ENCODE measurements at regions not wholly inside any gene's neighbourhood (a gene's known extent, or its start where the extent isn't known, plus 50 kb on each side); places are given as distances from the start of the nearest gene placed in this dataset.

DNA sequence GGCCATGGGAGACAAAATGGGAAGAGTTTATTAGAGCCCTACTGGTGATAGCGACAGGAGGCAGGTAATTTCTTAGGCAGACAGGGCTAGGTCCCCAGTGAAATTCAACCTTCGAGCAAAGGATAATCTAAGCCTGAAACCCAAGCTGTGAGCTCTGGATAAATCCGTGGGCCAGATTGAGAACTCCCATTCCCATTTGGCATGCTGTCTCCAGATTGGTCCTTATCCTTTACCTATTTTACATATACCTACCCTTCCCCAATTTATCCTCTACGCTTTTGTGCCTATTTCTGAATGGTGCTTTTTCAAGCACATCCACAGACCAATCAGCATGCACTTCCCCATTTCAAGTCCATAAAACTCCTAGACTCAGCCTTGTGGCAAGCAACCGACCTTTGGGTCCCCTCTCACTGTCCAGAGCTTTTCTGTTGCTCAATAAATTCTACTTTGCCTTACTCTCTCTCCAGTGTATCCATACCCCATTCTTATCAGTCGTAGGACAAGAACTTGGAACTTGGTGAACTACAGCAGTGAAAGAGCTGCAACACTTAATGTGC is 268.0 kb downstream of the MYCN start:
- TF ChIP-seq TAF1 (IDR thresholded peaks at IDR 0.05; ENCODE audit: borderline replicate concordance, insufficient read depth, low read length) = no peak

DNA sequence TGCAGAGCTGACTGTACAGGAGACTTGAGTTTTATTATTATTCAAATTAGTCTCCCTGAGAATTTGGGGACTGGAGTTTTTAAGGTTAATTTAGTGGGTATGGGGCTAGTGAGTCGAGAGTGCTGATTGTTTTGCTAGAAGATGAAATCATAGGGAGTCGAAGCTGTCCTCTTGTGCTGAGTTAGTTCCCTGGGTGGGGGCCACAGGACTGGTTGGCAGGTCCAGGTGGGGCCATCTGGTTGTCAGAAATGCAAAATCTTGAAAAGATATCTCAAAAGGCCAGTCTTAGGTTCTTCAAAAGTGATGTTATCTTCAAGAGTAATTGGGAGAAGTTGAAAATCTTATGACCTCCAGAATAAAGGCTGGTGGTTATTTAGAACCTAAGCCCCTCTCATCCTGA is 267.3 kb downstream of the MYCN start:
- TF ChIP-seq, protein P1, sequence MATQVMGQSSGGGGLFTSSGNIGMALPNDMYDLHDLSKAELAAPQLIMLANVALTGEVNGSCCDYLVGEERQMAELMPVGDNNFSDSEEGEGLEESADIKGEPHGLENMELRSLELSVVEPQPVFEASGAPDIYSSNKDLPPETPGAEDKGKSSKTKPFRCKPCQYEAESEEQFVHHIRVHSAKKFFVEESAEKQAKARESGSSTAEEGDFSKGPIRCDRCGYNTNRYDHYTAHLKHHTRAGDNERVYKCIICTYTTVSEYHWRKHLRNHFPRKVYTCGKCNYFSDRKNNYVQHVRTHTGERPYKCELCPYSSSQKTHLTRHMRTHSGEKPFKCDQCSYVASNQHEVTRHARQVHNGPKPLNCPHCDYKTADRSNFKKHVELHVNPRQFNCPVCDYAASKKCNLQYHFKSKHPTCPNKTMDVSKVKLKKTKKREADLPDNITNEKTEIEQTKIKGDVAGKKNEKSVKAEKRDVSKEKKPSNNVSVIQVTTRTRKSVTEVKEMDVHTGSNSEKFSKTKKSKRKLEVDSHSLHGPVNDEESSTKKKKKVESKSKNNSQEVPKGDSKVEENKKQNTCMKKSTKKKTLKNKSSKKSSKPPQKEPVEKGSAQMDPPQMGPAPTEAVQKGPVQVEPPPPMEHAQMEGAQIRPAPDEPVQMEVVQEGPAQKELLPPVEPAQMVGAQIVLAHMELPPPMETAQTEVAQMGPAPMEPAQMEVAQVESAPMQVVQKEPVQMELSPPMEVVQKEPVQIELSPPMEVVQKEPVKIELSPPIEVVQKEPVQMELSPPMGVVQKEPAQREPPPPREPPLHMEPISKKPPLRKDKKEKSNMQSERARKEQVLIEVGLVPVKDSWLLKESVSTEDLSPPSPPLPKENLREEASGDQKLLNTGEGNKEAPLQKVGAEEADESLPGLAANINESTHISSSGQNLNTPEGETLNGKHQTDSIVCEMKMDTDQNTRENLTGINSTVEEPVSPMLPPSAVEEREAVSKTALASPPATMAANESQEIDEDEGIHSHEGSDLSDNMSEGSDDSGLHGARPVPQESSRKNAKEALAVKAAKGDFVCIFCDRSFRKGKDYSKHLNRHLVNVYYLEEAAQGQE (IDR thresholded peaks at IDR 0.05; ENCODE audit: insufficient read depth in 1 of 2, low read depth in 2 of 2, low read length in 2 of 2) = no peak
- TF ChIP-seq FOXP2 (optimal IDR thresholded peaks at IDR 0.05; ENCODE audit: borderline replicate concordance, extremely low read depth, extremely low read length, insufficient read depth) (no peak), POLR2AphosphoS5 (IDR thresholded peaks at IDR 0.05; ENCODE audit: low read depth, low read length) (no peak), TAF1 (IDR thresholded peaks at IDR 0.05; ENCODE audit: borderline replicate concordance, insufficient read depth, low read length) (no peak), SIN3A (IDR thresholded peaks at IDR 0.05; ENCODE audit: borderline replicate concordance, insufficient read depth, low read length) (no peak)

DNA sequence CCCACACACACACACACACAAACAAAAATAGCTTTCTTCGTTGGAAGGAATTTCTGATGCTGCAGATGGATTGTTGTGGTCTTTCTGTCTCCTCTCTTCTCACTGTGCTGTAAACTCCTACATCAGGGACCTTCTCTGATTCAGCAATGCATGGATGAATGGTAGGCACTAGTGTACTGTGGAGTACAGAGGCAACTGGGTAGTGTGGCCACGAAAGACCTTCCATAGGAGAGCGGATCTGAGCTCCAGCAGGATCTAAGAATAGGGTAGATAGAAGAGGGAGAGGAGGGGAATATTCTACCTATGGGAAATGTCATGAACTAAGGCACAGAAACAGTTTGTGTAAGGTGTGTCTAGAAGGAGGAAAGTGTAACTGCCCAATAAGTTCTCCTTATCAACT is 266.8 kb downstream of the MYCN start:
- no peak for TF ChIP-seq SIN3A (IDR thresholded peaks at IDR 0.05; ENCODE audit: borderline replicate concordance, insufficient read depth, low read length)
- TF ChIP-seq FOXP2 (optimal IDR thresholded peaks at IDR 0.05; ENCODE audit: borderline replicate concordance, extremely low read depth, extremely low read length, insufficient read depth) = no peak
- TF ChIP-seq, protein P1 (IDR thresholded peaks at IDR 0.05; ENCODE audit: insufficient read depth in 1 of 2, low read depth in 2 of 2, low read length in 2 of 2) = no peak
- no peak for TF ChIP-seq POLR2AphosphoS5 (IDR thresholded peaks at IDR 0.05; ENCODE audit: low read depth, low read length)
- no peak for TF ChIP-seq TAF1 (IDR thresholded peaks at IDR 0.05; ENCODE audit: borderline replicate concordance, insufficient read depth, low read length)

DNA sequence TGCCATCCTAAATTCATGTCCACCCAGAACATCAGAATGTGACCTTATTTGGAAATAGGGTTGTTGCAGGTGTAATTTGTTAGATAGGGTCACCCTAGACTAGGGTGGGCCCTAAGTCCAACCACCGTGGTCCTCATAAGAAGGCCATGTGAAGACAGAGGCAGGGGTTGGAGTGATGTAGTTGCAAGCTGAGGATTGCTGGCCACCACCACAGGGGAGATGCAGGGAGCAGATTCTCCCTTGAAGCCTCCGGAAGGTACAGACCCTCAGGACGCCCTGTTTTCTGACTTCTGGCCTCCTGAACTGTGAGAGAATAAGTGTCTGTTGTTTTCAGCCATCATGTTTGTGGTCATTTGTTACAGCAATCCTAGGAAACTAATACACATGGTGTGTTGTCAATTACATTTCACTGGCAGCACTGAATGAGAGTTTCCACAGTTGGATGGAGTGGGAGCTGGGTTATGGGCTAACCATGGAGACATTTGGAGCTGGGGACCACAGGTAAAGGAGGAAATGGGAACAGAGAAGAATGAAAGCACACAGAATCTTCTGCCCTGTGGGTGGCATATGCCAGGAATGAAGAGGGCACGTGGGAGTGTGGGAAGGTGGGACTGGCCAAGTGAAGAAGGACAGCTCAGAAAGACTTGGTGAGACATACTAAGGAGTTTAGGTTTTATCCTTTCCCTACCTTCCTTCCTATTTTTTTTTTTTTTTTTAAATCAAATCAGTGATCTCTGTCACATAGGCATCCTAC is 266.0 kb downstream of the MYCN start:
- TF ChIP-seq SIN3A (IDR thresholded peaks at IDR 0.05; ENCODE audit: borderline replicate concordance, insufficient read depth, low read length) = no peak
- TF ChIP-seq POLR2AphosphoS5 (IDR thresholded peaks at IDR 0.05; ENCODE audit: low read depth, low read length) = no peak
- TF ChIP-seq TAF1 (IDR thresholded peaks at IDR 0.05; ENCODE audit: borderline replicate concordance, insufficient read depth, low read length) = no peak
- no peak for TF ChIP-seq FOXP2 (optimal IDR thresholded peaks at IDR 0.05; ENCODE audit: borderline replicate concordance, extremely low read depth, extremely low read length, insufficient read depth)
- TF ChIP-seq, protein P1 (IDR thresholded peaks at IDR 0.05; ENCODE audit: insufficient read depth in 1 of 2, low read depth in 2 of 2, low read length in 2 of 2) = no peak

DNA sequence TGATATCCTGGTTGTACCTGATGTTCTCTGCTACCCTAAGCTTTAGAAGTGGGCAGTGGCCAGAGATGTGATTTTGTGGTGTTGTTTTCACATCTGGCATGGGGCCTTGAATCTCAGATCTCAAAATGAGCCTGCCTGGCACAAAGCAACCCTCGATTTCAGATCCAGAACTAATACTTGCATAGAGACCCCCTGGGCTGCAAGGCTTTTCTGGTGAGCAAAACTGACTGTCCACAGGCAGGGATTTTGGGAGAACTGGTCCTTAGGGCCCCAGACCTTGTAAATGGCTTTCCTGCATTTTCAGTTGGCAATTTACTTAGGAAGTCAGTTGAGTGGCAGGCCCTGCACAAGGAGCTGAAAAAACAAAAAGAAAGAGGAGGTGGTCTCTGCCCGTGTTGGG is 265.3 kb downstream of the MYCN start:
- TF ChIP-seq FOXP2 (optimal IDR thresholded peaks at IDR 0.05; ENCODE audit: borderline replicate concordance, extremely low read depth, extremely low read length, insufficient read depth) (no peak), POLR2AphosphoS5 (IDR thresholded peaks at IDR 0.05; ENCODE audit: low read depth, low read length) (no peak), SIN3A (IDR thresholded peaks at IDR 0.05; ENCODE audit: borderline replicate concordance, insufficient read depth, low read length) (no peak), TAF1 (IDR thresholded peaks at IDR 0.05; ENCODE audit: borderline replicate concordance, insufficient read depth, low read length) (no peak)
- TF ChIP-seq, protein P1 (IDR thresholded peaks at IDR 0.05; ENCODE audit: insufficient read depth in 1 of 2, low read depth in 2 of 2, low read length in 2 of 2) = no peak
